Embryonic facial prominence (tissue), 1 donor: ENCODE measurements at regions not wholly inside any gene's neighbourhood (a gene's known extent, or its start where the extent isn't known, plus 50 kb on each side); places are given as distances from the start of the nearest gene placed in this dataset.

Experiments used
- DNase-seq: peaks from one replicate; pipeline ENCODE4 v3.0.0-alpha.2; 2016; ENCODE audit errors: extremely low spot score

GRCh38 chr11:130613396-130613795, 165.0 kb downstream of the ADAMTS15 start:
- DNase-seq = no peak

GRCh38 chr11:130614591-130614990, 166.1 kb downstream of the ADAMTS15 start:
- no peak for DNase-seq

- no peak for DNase-seq
Measured at GRCh38 chr11:130615561-130615960, 167.1 kb downstream of the ADAMTS15 start.

GRCh38 chr11:130616573-130616972, 168.1 kb downstream of the ADAMTS15 start:
- DNase-seq = no peak

GRCh38 chr11:130617001-130617400, 168.6 kb downstream of the ADAMTS15 start:
- no peak for DNase-seq

GRCh38 chr11:130620548-130620947, 172.1 kb downstream of the ADAMTS15 start:
- no peak for DNase-seq

GRCh38 chr11:130622141-130622542, 173.7 kb downstream of the ADAMTS15 start:
- no peak for DNase-seq

- no peak for DNase-seq
Measured at GRCh38 chr11:130623670-130624668, 175.5 kb downstream of the ADAMTS15 start.

GRCh38 chr11:130624971-130625544, 176.6 kb downstream of the ADAMTS15 start:
- DNase-seq = no peak

- DNase-seq = no peak
Measured at GRCh38 chr11:130625578-130626306, 177.3 kb downstream of the ADAMTS15 start.

GRCh38 chr11:130629039-130629438, 180.6 kb downstream of the ADAMTS15 start:
- DNase-seq = no peak

- no peak for DNase-seq
Measured at GRCh38 chr11:130631119-130631518, 182.7 kb downstream of the ADAMTS15 start.

- DNase-seq = no peak
Measured at GRCh38 chr11:130633466-130633865, 185.0 kb downstream of the ADAMTS15 start.

- no peak for DNase-seq
Measured at GRCh38 chr11:130634186-130634585, 185.7 kb downstream of the ADAMTS15 start.

GRCh38 chr11:130634961-130635473, 186.6 kb downstream of the ADAMTS15 start:
- no peak for DNase-seq

GRCh38 chr11:130635937-130636630, 187.6 kb downstream of the ADAMTS15 start:
- DNase-seq = no peak

- no peak for DNase-seq
Measured at GRCh38 chr11:130636722-130637464, 188.4 kb downstream of the ADAMTS15 start.

GRCh38 chr11:130637566-130637965, 189.1 kb downstream of the ADAMTS15 start:
- DNase-seq = no peak

GRCh38 chr11:130638033-130638432, 189.6 kb downstream of the ADAMTS15 start:
- DNase-seq = no peak

- DNase-seq = no peak
Measured at GRCh38 chr11:130638624-130639023, 190.2 kb downstream of the ADAMTS15 start.

GRCh38 chr11:130639369-130639768, 190.9 kb downstream of the ADAMTS15 start:
- DNase-seq = no peak
